Liver (tissue), 8 donors: ENCODE measurements at regions not wholly inside any gene's neighbourhood (a gene's known extent, or its start where the extent isn't known, plus 50 kb on each side); places are given as distances from the start of the nearest gene placed in this dataset.

ENCODE experiments used
- DNase-seq: peaks from one replicate; pipeline ENCODE4 v3.0.0-alpha.2; 2017; ENCODE audit warnings: low spot score
- H3K27ac ChIP-seq, 2 donors: one replicate each; pipeline ENCODE4 v1.7.0; 2013; ENCODE audit warnings: inconsistent platforms in 2 of 2, low read length in 2 of 2, control low read depth in 1 of 2, low read depth in 1 of 2, mild to moderate bottlenecking in 1 of 2
- H3K27me3 ChIP-seq, 4 donors: one replicate each; pipeline versions ENCODE4 v1.6.1 to v1.7.0; 2013; ENCODE audit warnings: low read length in 3 of 4, inconsistent platforms in 1 of 4, mild to moderate bottlenecking in 1 of 4, moderate library complexity in 1 of 4; ENCODE audit not compliant: control insufficient read depth in 4 of 4, insufficient read depth in 4 of 4
- H3K36me3 ChIP-seq, 4 donors: one replicate each; pipeline versions ENCODE4 v1.6.1 to v1.7.0; 2013; ENCODE audit warnings: low read length in 3 of 4, mild to moderate bottlenecking in 3 of 4, low read depth in 1 of 4, moderate library complexity in 1 of 4; ENCODE audit not compliant: control insufficient read depth in 4 of 4, insufficient read depth in 3 of 4
- H3K4me1 ChIP-seq, 4 donors: one replicate each; pipeline versions ENCODE4 v1.6.1 to v1.7.0; 2013; ENCODE audit warnings: low read length in 3 of 4, mild to moderate bottlenecking in 3 of 4, moderate library complexity in 1 of 4; ENCODE audit not compliant: control insufficient read depth in 4 of 4, insufficient read depth in 4 of 4
- H3K4me3 ChIP-seq, 3 donors: one replicate each; pipeline versions ENCODE4 v1.6.1 to v1.7.0; 2013; ENCODE audit warnings: low read length in 3 of 3, control low read depth in 1 of 3, low read depth in 1 of 3, mild to moderate bottlenecking in 1 of 3
- H3K9ac ChIP-seq, 2 donors: one replicate each; pipeline ENCODE4 v1.7.0; 2013; ENCODE audit warnings: low read length in 2 of 2, mild to moderate bottlenecking in 2 of 2, moderate library complexity in 2 of 2, control low read depth in 1 of 2, low read depth in 1 of 2
- H3K9me3 ChIP-seq, 4 donors: one replicate each; pipeline versions ENCODE4 v1.6.1 to v1.7.0; 2013; ENCODE audit warnings: low read length in 3 of 4; ENCODE audit not compliant: control insufficient read depth in 4 of 4
- EGR1 ChIP-seq, 2 donors: IDR thresholded peaks; 2 replicates each; pipeline ENCODE4 v1.6.1; 2016 to 2018; ENCODE audit warnings: antibody characterized with exemption in 2 of 2, low read depth in 2 of 2
- FOXA1 ChIP-seq: IDR thresholded peaks from 2 replicates; pipeline ENCODE4 v1.6.1; 2016; ENCODE audit warnings: antibody characterized with exemption
- GABPA ChIP-seq, 2 donors: IDR thresholded peaks in 1 of 2; conservative IDR thresholded peaks in 1 of 2; 2 replicates each; pipeline ENCODE4 v1.6.1; 2016; ENCODE audit warnings: antibody characterized with exemption in 2 of 2, mild to moderate bottlenecking in 1 of 2, moderate library complexity in 1 of 2
- HNF4A ChIP-seq, 2 donors: conservative IDR thresholded peaks; 2 replicates each; pipeline ENCODE4 v1.6.1; 2016; ENCODE audit warnings: antibody characterized with exemption in 2 of 2, mild to moderate bottlenecking in 2 of 2
- JUND ChIP-seq, 2 donors: IDR thresholded peaks; 2 replicates each; pipeline ENCODE4 v1.6.1; 2016; ENCODE audit warnings: antibody characterized with exemption in 2 of 2
- NR2F2 ChIP-seq: IDR thresholded peaks from 2 replicates; pipeline ENCODE4 v1.6.1; 2016; ENCODE audit warnings: antibody characterized with exemption
- RAD21 ChIP-seq, 2 donors: IDR thresholded peaks; 2 replicates each; pipeline ENCODE4 v1.6.1; 2016; ENCODE audit warnings: antibody characterized with exemption in 2 of 2, mild to moderate bottlenecking in 2 of 2
- REST ChIP-seq: IDR thresholded peaks from 2 replicates; pipeline ENCODE4 v1.6.1; 2016; ENCODE audit warnings: antibody characterized with exemption, mild to moderate bottlenecking
- RXRA ChIP-seq, 2 donors: IDR thresholded peaks; 2 replicates each; pipeline ENCODE4 v1.6.1; 2017 to 2018; ENCODE audit warnings: antibody characterized with exemption in 2 of 2, mild to moderate bottlenecking in 1 of 2
- SP1 ChIP-seq: IDR thresholded peaks from 2 replicates; pipeline ENCODE4 v1.6.1; 2018; ENCODE audit warnings: antibody characterized with exemption, mild to moderate bottlenecking
- YY1 ChIP-seq: IDR thresholded peaks from 2 replicates; pipeline ENCODE4 v1.6.1; 2016; ENCODE audit warnings: antibody characterized with exemption, mild to moderate bottlenecking
- WGBS: extraction: QIAGEN DNeasy Blood & Tissue Kit; methylation state at CpG from one replicate; pipeline ENCODE4 v1.1.7; 2013; 5-methylcytosine and 5-hydroxymethylcytosine counted together
- TF ChIP-seq, protein P1 (sequence below): fragments of 150-350 bp; IDR thresholded peaks from 2 replicates; pipeline ENCODE4 v1.5.1; 2017; ENCODE audit warnings: improper control_type of control experiment, low read depth, low read length; ENCODE audit not compliant: missing input control
- TF ChIP-seq, protein P2 (sequence below): IDR thresholded peaks from 2 replicates; pipeline ENCODE4 v1.6.1; 2016; ENCODE audit warnings: antibody characterized with exemption
- donor health status: healthy.
- donor health status: healthy.
- donor health status: healthy.
- donor health status: healthy.
- donor health status: healthy.

- WGBS: 68% methylated on average over 3 of the region's 3 CpGs
- no peak overlapping the region for H3K27ac ChIP-seq
- H3K4me3 ChIP-seq: no peak overlapping the region
- H3K9ac ChIP-seq: no peak overlapping the region
- H3K36me3 ChIP-seq: no peaks in the 10 kb centered on the region
- H3K27me3 ChIP-seq: no peaks in the 10 kb centered on the region
- no peaks in the 10 kb centered on the region for H3K9me3 ChIP-seq
- no peak for DNase-seq
- no peaks in the 10 kb centered on the region for H3K4me1 ChIP-seq
- TF ChIP-seq, protein P1, sequence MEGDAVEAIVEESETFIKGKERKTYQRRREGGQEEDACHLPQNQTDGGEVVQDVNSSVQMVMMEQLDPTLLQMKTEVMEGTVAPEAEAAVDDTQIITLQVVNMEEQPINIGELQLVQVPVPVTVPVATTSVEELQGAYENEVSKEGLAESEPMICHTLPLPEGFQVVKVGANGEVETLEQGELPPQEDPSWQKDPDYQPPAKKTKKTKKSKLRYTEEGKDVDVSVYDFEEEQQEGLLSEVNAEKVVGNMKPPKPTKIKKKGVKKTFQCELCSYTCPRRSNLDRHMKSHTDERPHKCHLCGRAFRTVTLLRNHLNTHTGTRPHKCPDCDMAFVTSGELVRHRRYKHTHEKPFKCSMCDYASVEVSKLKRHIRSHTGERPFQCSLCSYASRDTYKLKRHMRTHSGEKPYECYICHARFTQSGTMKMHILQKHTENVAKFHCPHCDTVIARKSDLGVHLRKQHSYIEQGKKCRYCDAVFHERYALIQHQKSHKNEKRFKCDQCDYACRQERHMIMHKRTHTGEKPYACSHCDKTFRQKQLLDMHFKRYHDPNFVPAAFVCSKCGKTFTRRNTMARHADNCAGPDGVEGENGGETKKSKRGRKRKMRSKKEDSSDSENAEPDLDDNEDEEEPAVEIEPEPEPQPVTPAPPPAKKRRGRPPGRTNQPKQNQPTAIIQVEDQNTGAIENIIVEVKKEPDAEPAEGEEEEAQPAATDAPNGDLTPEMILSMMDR: no peak
- TF ChIP-seq RXRA (IDR thresholded peaks at IDR 0.05) (no peak), JUND (IDR thresholded peaks at IDR 0.05) (no peak), RAD21 (IDR thresholded peaks at IDR 0.05) (no peak), GABPA (IDR thresholded peaks at IDR 0.05 in 1 of 2, conservative IDR thresholded peaks at IDR 0.05 in 1 of 2) (no peak), NR2F2 (no peak), FOXA1 (no peak), EGR1 (IDR thresholded peaks at IDR 0.05; ENCODE audit: low read depth in 2 of 2) (no peak), YY1 (no peak), HNF4A (conservative IDR thresholded peaks at IDR 0.05) (no peak), SP1 (no peak)
- TF ChIP-seq, protein P2, sequence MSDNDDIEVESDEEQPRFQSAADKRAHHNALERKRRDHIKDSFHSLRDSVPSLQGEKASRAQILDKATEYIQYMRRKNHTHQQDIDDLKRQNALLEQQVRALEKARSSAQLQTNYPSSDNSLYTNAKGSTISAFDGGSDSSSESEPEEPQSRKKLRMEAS: no peak
These were observed 310.5 kb upstream of the EMCN start for GRCh38 chr4:100828364-100828763.

GRCh38 chr4:100827756-100828155 is 309.9 kb upstream of the EMCN start:
- Histone ChIP-seq H3K4me1 (no peaks in the 10 kb centered on the region), H3K36me3 (no peaks in the 10 kb centered on the region), H3K9ac (no peak overlapping the region), H3K4me3 (no peak overlapping the region), H3K27ac (no peak overlapping the region), H3K27me3 (no peaks in the 10 kb centered on the region), H3K9me3 (no peaks in the 10 kb centered on the region)
- TF ChIP-seq REST: no peak
- no peak for TF ChIP-seq JUND (IDR thresholded peaks at IDR 0.05)
- TF ChIP-seq, protein P2: no peak
- no peak for TF ChIP-seq SP1
- TF ChIP-seq, protein P1: no peak
- no peak for DNase-seq
